IMR-90 (cell line): ENCODE measurements at regions not wholly inside any gene's neighbourhood (a gene's known extent, or its start where the extent isn't known, plus 50 kb on each side); places are given as distances from the start of the nearest gene placed in this dataset.

Experiments
- ATAC-seq: fragments of 200-7000 bp; cut with Tn5 transposase; 2 replicates; pipeline ENCODE4 v1.9.1; 2020; ENCODE audit warnings: low read depth, mild to moderate bottlenecking, moderate library complexity
- BruUV-seq: library from RNA; stranded (reverse); fragments of 400-500 nt; replicated peaks from 2 replicates; lab custom pipeline; 2021; lab: Mats Ljungman, UMichigan
- CTCF ChIA-PET: fragments of 300-600 bp; formaldehyde crosslinking; extraction: SDS; loops from one replicate; lab custom pipeline; 2021; ENCODE audit warnings: antibody characterized with exemption; lab: Yijun Ruan, JAX
- POLR2A ChIA-PET: fragments of 300-600 bp; sonication (Branson Sonifier 250); formaldehyde crosslinking; loops from one replicate; lab custom pipeline; 2022; ENCODE audit warnings: antibody characterized with exemption; ENCODE audit not compliant: unreplicated experiment; lab: Charles Lee
- DNase-seq: peaks from one replicate; pipeline ENCODE4 v3.0.0; 2013
- H2AFZ ChIP-seq: replicated peaks from 2 replicates; pipeline ENCODE3; 2013; ENCODE audit warnings: low read length, mild to moderate bottlenecking; ENCODE audit not compliant: poor library complexity
- H2AK5ac ChIP-seq: 2 replicates; pipeline ENCODE4 v1.6.1; 2013; ENCODE audit warnings: low read depth, low read length, inconsistent platforms
- H2AK9ac ChIP-seq: replicated peaks from 2 replicates; pipeline ENCODE3; 2013; ENCODE audit warnings: mild to moderate bottlenecking, low read depth, low read length, moderate library complexity; ENCODE audit not compliant: poor library complexity
- H2BK120ac ChIP-seq: 2 replicates; pipeline ENCODE4 v1.6.1; 2013; ENCODE audit warnings: low read depth, low read length, inconsistent platforms
- H2BK15ac ChIP-seq: 3 replicates; pipeline ENCODE4 v1.6.1; 2013; ENCODE audit warnings: low read depth, low read length, inconsistent platforms
- H2BK20ac ChIP-seq: 2 replicates; pipeline ENCODE4 v1.6.1; 2013; ENCODE audit warnings: low read depth, mild to moderate bottlenecking, inconsistent platforms, low read length, moderate library complexity
- H2BK5ac ChIP-seq: 2 replicates; pipeline ENCODE4 v1.6.1; 2013; ENCODE audit warnings: mild to moderate bottlenecking, low read depth, low read length, inconsistent platforms; ENCODE audit not compliant: poor library complexity, severe bottlenecking
- H3K14ac ChIP-seq: replicated peaks from 2 replicates; pipeline ENCODE4 v1.6.1; 2013; ENCODE audit warnings: low read depth, low read length, inconsistent platforms
- H3K18ac ChIP-seq: 2 replicates; pipeline ENCODE4 v1.6.1; 2013; ENCODE audit warnings: low read depth, low read length, control low read depth
- H3K23ac ChIP-seq: 2 replicates; pipeline ENCODE4 v1.6.1; 2013; ENCODE audit warnings: low read depth, low read length, inconsistent platforms
- H3K27ac ChIP-seq: 2 replicates; pipeline ENCODE4 v1.5.1; 2013; ENCODE audit warnings: mild to moderate bottlenecking, control low read depth, low read length; ENCODE audit not compliant: insufficient read depth
- H3K27me3 ChIP-seq: 2 replicates; pipeline ENCODE4 v1.6.1; 2013; ENCODE audit warnings: low read length; ENCODE audit not compliant: control insufficient read depth, insufficient read depth
- H3K36me3 ChIP-seq: 2 replicates; pipeline ENCODE4 v1.6.1; 2013; ENCODE audit warnings: low read length, mixed read lengths; ENCODE audit not compliant: control insufficient read depth, insufficient read depth
- H3K4ac ChIP-seq: 2 replicates; pipeline ENCODE4 v1.6.1; 2013; ENCODE audit warnings: low read depth, low read length, inconsistent platforms
- H3K4me1 ChIP-seq: 2 replicates; pipeline ENCODE4 v1.6.1; 2013; ENCODE audit warnings: low read length, mixed read lengths; ENCODE audit not compliant: control insufficient read depth, insufficient read depth
- H3K4me2 ChIP-seq: 2 replicates; pipeline ENCODE4 v1.6.1; 2013; ENCODE audit warnings: low read depth, mild to moderate bottlenecking, control low read depth, low read length, moderate library complexity
- H3K4me3 ChIP-seq: 2 replicates; pipeline ENCODE4 v1.5.1; 2013; ENCODE audit warnings: low read depth, mild to moderate bottlenecking, control low read depth, low read length, moderate library complexity; ENCODE audit not compliant: insufficient read depth
- H3K56ac ChIP-seq: 2 replicates; pipeline ENCODE4 v1.6.1; 2013; ENCODE audit warnings: low read length, inconsistent platforms; ENCODE audit not compliant: insufficient read depth; ENCODE audit errors: extremely low read depth
- H3K79me1 ChIP-seq, 2 experiments: 2 replicates each; pipeline ENCODE4 v1.6.1; 2013; ENCODE audit warnings: low read length in 2 of 2, inconsistent platforms in 1 of 2, low read depth in 1 of 2
- H3K9ac ChIP-seq: 2 replicates; pipeline ENCODE4 v1.6.1; 2013; ENCODE audit warnings: low read depth, low read length, control low read depth
- H3K9me1 ChIP-seq: 2 replicates; pipeline ENCODE4 v1.6.1; 2013; ENCODE audit warnings: low read length, inconsistent platforms; ENCODE audit not compliant: insufficient read depth
- H3K9me3 ChIP-seq: 2 replicates; pipeline ENCODE4 v1.6.1; 2013; ENCODE audit warnings: low read length; ENCODE audit not compliant: control insufficient read depth, insufficient read depth
- H4K20me1 ChIP-seq: 2 replicates; pipeline ENCODE4 v1.6.1; 2013; ENCODE audit warnings: low read length, inconsistent platforms; ENCODE audit not compliant: insufficient read depth
- H4K5ac ChIP-seq: 2 replicates; pipeline ENCODE4 v1.6.1; 2013; ENCODE audit warnings: mild to moderate bottlenecking, low read depth, low read length, control low read depth
- H4K8ac ChIP-seq, 2 experiments: 2 replicates each; pipeline ENCODE4 v1.6.1; 2013; ENCODE audit warnings: low read depth in 2 of 2, low read length in 2 of 2, control low read depth in 1 of 2, inconsistent platforms in 1 of 2
- H4K91ac ChIP-seq: 2 replicates; pipeline ENCODE4 v1.6.1; 2013; ENCODE audit warnings: low read depth, low read length, inconsistent platforms; ENCODE audit not compliant: insufficient read depth
- BHLHE40 ChIP-seq: fragments of 150-350 bp; IDR thresholded peaks from 2 replicates; pipeline ENCODE4 v1.6.1; 2016; ENCODE audit warnings: mild to moderate bottlenecking, low read depth, low read length
- FOS ChIP-seq: fragments of 150-350 bp; IDR thresholded peaks from 2 replicates; pipeline ENCODE4 v1.6.1; 2016; ENCODE audit warnings: low read depth, low read length
- USF2 ChIP-seq: fragments of 150-350 bp; IDR thresholded peaks from 2 replicates; pipeline ENCODE4 v1.6.1; 2017; ENCODE audit warnings: mild to moderate bottlenecking, antibody characterized with exemption, low read length, low read depth
- WGBS, 2 experiments: methylation state at CpG; one replicate each; pipeline versions ENCODE4 v1.1.5 to v1.1.7; 2013; ENCODE audit warnings: missing lambda C conversion rate in 2 of 2; ENCODE audit not compliant: insufficient read length in 1 of 2; ENCODE audit errors: extremely low coverage in 2 of 2; 5-methylcytosine and 5-hydroxymethylcytosine counted together
- dilution Hi-C: fragments of 300-500 bp; cut with HindIII; formaldehyde crosslinking; loops from one replicate; pipeline ENCODE4 v1.14.3; 2018; ENCODE audit warnings: low sequenced_read_pairs; ENCODE audit not compliant: unreplicated experiment
- in situ Hi-C: fragments of 300-500 bp; cut with MboI; formaldehyde crosslinking; loops from 3 replicates; pipeline ENCODE4 v1.14.3; 2019; ENCODE audit warnings: low sequenced_read_pairs, inconsistent platforms, mixed read lengths
- intact Hi-C: fragments of 100-400 bp; cut with micrococcal nuclease; formaldehyde crosslinking; loops from 2 replicates; pipeline ENCODE4 v1.10.0; 2022

GRCh38 chr9:80197661-80198060 is 625.9 kb downstream of the TLE4 start:
- Histone ChIP-seq H3K4me1 (peaks cover 1% of the 10 kb centered on the region; the same call in 1 of the 2 replicates), H3K4ac (no peak overlapping the region), H3K9me3 (no peaks in the 10 kb centered on the region), H2BK120ac (no peak overlapping the region), H4K8ac (no peak overlapping the region; a peak in 1 of 4 replicates), H3K23ac (no peak overlapping the region), H2AK9ac (no peak overlapping the region), H3K27me3 (no peaks in the 10 kb centered on the region), H2AFZ (no peak overlapping the region), H4K20me1 (no peaks in the 10 kb centered on the region), H3K9ac (no peak overlapping the region), H3K4me3 (no peak overlapping the region), H3K18ac (no peak overlapping the region), H4K91ac (no peak overlapping the region), H3K79me1 (no peaks in the 10 kb centered on the region), H2BK15ac (no peak overlapping the region), H4K5ac (no peak overlapping the region), H3K27ac (no peak overlapping the region), H3K14ac (no peak overlapping the region), H2AK5ac (no peak overlapping the region), H3K4me2 (no peak overlapping the region), H3K56ac (no peak overlapping the region), H2BK5ac (peak overlapping the region; percentile 63), H3K9me1 (no peaks in the 10 kb centered on the region), H3K36me3 (no peaks in the 10 kb centered on the region), H2BK20ac (no peak overlapping the region)
- no TSS peak for BruUV-seq
- ChIA-PET POLR2A (interaction anchor here (0.6 kb wide), 1 partner anchor 1279 kb away, joined by 3 read pairs; no protein-coding TSS in a partner anchor), CTCF (no interaction called here)
- DNase-seq: peak; percentile 84
- dilution Hi-C loops: no loop called here
- in situ Hi-C loops: no loop called here
- intact Hi-C loops: no loop called here
- no CpG with 5 or more reads among the region's 1 CpG for WGBS, 2 experiments
- peak; percentile 93 for ATAC-seq
- TF ChIP-seq USF2 (no peak), FOS (peak; percentile 21; the same call in 1 of the 2 replicates), BHLHE40 (0 out of 2 replicates have a peak, but pooled peaks have one; percentile 16)
